ENCODE measurements at regions not wholly inside any gene's neighbourhood (a gene's known extent, or its start where the extent isn't known, plus 50 kb on each side); places are given as distances from the start of the nearest gene placed in this dataset.
A peak's percentile ranks its signal among the peaks of the same experiment; 100 is the strongest.
"Not testable (repeated sequence)": the region's sequence is repeated elsewhere in the genome, so short reads cannot be mapped to it uniquely, and the experiment has no call there.

DNA sequence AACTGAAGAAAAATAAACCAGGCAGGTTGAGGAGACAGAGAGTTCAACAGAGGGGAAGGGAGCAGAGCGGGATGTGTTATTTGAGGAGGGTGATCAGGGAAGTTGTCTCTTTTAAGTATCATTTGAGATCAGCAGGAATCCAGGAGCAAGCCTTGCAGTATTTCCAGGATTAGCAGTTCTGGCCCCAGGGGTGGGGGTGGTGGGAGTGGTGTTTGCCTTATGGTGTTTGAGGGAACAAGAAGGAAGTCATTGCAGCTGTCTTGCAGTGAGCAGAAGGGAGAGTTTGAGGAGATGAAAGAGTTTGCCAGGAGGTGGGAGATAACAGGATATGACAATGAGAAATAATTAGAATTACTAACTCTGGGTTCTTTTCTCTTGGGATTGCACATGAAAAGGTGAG lies 418.6 kb downstream of the NELL2 start:
- no peak for DNase-seq (ENCODE audit: low read depth in 1 of 2, low spot score in 1 of 2)
- in situ Hi-C loops (cut with HindIII; ENCODE audit: low pct_unique_long_range_greater_than_20kb, low sequenced_read_pairs): no loop called here
- no peak for TF ChIP-seq JUND (IDR thresholded peaks at IDR 0.05; ENCODE audit: low read depth)

DNA sequence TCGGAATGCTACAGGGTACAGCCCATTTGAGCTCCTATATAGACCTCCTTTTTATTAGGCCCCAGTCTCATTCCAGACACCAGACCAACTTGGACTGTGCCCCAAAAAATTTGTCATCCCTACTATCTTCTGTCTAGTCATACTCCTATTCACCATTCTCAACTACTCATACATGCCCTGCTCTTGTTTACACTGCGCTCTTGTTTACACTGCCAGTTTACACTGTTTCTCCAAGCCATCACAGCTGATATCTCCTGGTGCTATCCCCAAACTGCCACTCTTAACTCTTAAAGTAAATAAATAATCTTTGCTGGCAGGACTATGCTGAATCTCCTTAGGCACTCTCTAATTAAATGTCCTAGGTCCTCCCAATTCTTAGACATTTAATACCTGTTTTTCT lies 421.2 kb downstream of the NELL2 start:
- in situ Hi-C loops (cut with HindIII; ENCODE audit: low pct_unique_long_range_greater_than_20kb, low sequenced_read_pairs); DNase-seq (ENCODE audit: low read depth in 1 of 2, low spot score in 1 of 2): not testable (repeated sequence)

DNA sequence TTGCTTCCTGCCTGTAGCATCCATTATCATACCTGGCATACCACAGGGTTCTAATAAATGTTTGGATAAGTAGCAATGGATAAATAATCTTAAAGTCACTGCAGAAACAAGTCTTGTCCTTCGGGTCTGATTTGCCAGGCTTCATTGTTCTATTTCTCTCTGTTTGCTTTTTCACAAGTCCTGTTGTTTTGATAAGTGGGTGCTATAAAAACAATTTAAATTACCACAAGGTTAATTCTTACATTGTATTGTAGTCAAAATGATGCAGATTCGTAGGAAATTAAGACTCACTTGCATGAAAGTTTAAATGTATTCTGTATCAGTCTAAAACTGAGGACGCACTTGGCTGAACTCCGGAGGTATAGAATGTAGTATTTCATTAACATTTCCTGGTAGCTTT lies 429.9 kb downstream of the NELL2 start:
- peak in 1 of 2 experiments; percentile 9 for DNase-seq (ENCODE audit: low read depth in 1 of 2, low spot score in 1 of 2)
- in situ Hi-C loops (cut with HindIII; ENCODE audit: low pct_unique_long_range_greater_than_20kb, low sequenced_read_pairs): no loop called here

DNA sequence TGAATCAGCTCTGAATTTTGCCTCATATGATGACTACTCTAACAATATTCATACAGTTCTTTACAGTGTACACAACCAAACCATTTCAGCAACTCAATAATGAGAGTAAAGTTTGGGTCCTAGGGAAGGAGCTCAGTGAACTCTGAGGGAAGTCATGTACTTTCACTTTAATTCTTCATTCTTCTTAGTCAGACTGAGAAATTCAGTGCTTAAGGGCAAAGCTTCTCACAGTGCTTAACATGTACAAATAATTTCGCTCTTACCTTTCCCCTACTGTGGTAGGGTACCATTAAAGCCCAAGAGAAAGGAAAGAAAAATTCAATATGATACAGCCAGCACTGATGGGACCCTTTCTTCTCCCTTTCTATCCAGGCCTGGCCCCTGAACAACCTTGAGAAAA lies 435.0 kb downstream of the NELL2 start:
- in situ Hi-C loops (cut with HindIII; ENCODE audit: low pct_unique_long_range_greater_than_20kb, low sequenced_read_pairs): no loop called here
- TF ChIP-seq JUND (IDR thresholded peaks at IDR 0.05; ENCODE audit: low read depth): no peak

More for the DNA sequence above, 429.9 kb downstream of the NELL2 start:
- TF ChIP-seq JUND (IDR thresholded peaks at IDR 0.05; ENCODE audit: low read depth): no peak

More for the DNA sequence above, 435.0 kb downstream of the NELL2 start:
- no peak for DNase-seq (ENCODE audit: low read depth in 1 of 2, low spot score in 1 of 2)
